8988T (cell line): ENCODE measurements at regions not wholly inside any gene's neighbourhood (a gene's known extent, or its start where the extent isn't known, plus 50 kb on each side); places are given as distances from the start of the nearest gene placed in this dataset.
"Not testable (repeated sequence)": the region's sequence is repeated elsewhere in the genome, so short reads cannot be mapped to it uniquely, and the experiment has no call there.

ENCODE experiments used
- DNase-seq: peaks from one replicate; pipeline ENCODE4 v3.0.0; 2011

GRCh38 chr7:52465216-52465615, 570.2 kb upstream of the POM121L12 start:
- DNase-seq: no peak

GRCh38 chr7:52463341-52463740, 572.1 kb upstream of the POM121L12 start:
- DNase-seq: no peak

GRCh38 chr7:52462474-52462873, 573.0 kb upstream of the POM121L12 start:
- no peak for DNase-seq

GRCh38 chr7:52455571-52455970, 579.9 kb upstream of the POM121L12 start:
- DNase-seq: no peak

- DNase-seq: no peak
Measured at GRCh38 chr7:52450816-52451215, 584.6 kb upstream of the POM121L12 start.

GRCh38 chr7:52447581-52448180, 587.8 kb upstream of the POM121L12 start:
- DNase-seq: no peak

- no peak for DNase-seq
Measured at GRCh38 chr7:52436278-52436677, 599.2 kb upstream of the POM121L12 start.

GRCh38 chr7:52431082-52431815, 604.2 kb upstream of the POM121L12 start:
- DNase-seq: no peak

GRCh38 chr7:52423251-52423650, 612.2 kb upstream of the POM121L12 start:
- no peak for DNase-seq

GRCh38 chr7:52413051-52413450, 622.4 kb upstream of the POM121L12 start:
- no peak for DNase-seq

GRCh38 chr7:52410032-52410431, 625.4 kb upstream of the POM121L12 start:
- DNase-seq: no peak

- no peak for DNase-seq
Measured at GRCh38 chr7:52406808-52407207, 628.6 kb upstream of the POM121L12 start.

GRCh38 chr7:52382731-52383130, 652.7 kb upstream of the POM121L12 start:
- DNase-seq: no peak

GRCh38 chr7:52369922-52370321, 665.5 kb upstream of the POM121L12 start:
- no peak for DNase-seq

- DNase-seq: no peak
Measured at GRCh38 chr7:52365349-52365748, 670.1 kb upstream of the POM121L12 start.

GRCh38 chr7:52362521-52362920, 672.9 kb upstream of the POM121L12 start:
- DNase-seq: no peak

GRCh38 chr7:52360541-52360940, 674.9 kb upstream of the POM121L12 start:
- no peak for DNase-seq

- DNase-seq: no peak
Measured at GRCh38 chr7:52355053-52355452, 680.4 kb upstream of the POM121L12 start.

GRCh38 chr7:52352013-52352981, 683.1 kb upstream of the POM121L12 start:
- DNase-seq: no peak

- no peak for DNase-seq
Measured at GRCh38 chr7:52344015-52344414, 691.4 kb upstream of the POM121L12 start.

- DNase-seq: no peak
Measured at GRCh38 chr7:52340067-52340466, 695.4 kb upstream of the POM121L12 start.

- DNase-seq: not testable (repeated sequence)
Measured at GRCh38 chr7:52328328-52328727, 707.1 kb upstream of the POM121L12 start.

GRCh38 chr7:52325237-52325636, 710.2 kb upstream of the POM121L12 start:
- DNase-seq: no peak
